Lung (tissue), 11 donors: ENCODE measurements at regions not wholly inside any gene's neighbourhood (a gene's known extent, or its start where the extent isn't known, plus 50 kb on each side); places are given as distances from the start of the nearest gene placed in this dataset.

Experiments
- ATAC-seq: fragments of 200-7000 bp; cut with Tn5 transposase; one replicate; pipeline ENCODE4 v1.9.1; 2020; ENCODE audit warnings: moderate number of reproducible peaks; ENCODE audit not compliant: insufficient read depth, low FRiP score
- DNase-seq, 3 donors: peaks; one replicate each; pipeline ENCODE4 v3.0.0-alpha.2; 2013 to 2017
- H3K27ac ChIP-seq, 2 donors: one replicate each; pipeline ENCODE4 v1.5.1; 2013; ENCODE audit warnings: mild to moderate bottlenecking in 2 of 2, moderate library complexity in 2 of 2, control low read depth in 1 of 2, inconsistent platforms in 1 of 2, low read depth in 1 of 2, low read length in 1 of 2
- H3K27me3 ChIP-seq, 3 donors: one replicate each; pipeline ENCODE4 v1.5.1; 2013; ENCODE audit warnings: low read length in 2 of 3; ENCODE audit not compliant: control insufficient read depth in 3 of 3, insufficient read depth in 3 of 3
- H3K36me3 ChIP-seq, 4 donors: one replicate each; pipeline ENCODE4 v1.5.1; 2013; ENCODE audit warnings: low read length in 4 of 4, mild to moderate bottlenecking in 1 of 4, moderate library complexity in 1 of 4; ENCODE audit not compliant: control insufficient read depth in 4 of 4, insufficient read depth in 4 of 4
- H3K4me1 ChIP-seq, 5 donors: one replicate each; pipeline ENCODE4 v1.5.1; 2013; ENCODE audit warnings: low read length in 5 of 5, mild to moderate bottlenecking in 2 of 5, moderate library complexity in 1 of 5; ENCODE audit not compliant: control insufficient read depth in 5 of 5, insufficient read depth in 5 of 5
- H3K4me3 ChIP-seq: one replicate; pipeline ENCODE4 v1.5.1; 2013; ENCODE audit warnings: mild to moderate bottlenecking, control low read depth, moderate library complexity
- H3K9ac ChIP-seq, 2 donors: one replicate each; pipeline ENCODE4 v1.5.1; 2013; ENCODE audit warnings: low read length in 2 of 2, control low read depth in 1 of 2; ENCODE audit not compliant: insufficient read depth in 1 of 2
- H3K9me3 ChIP-seq, 4 donors: one replicate each; pipeline ENCODE4 v1.5.1; 2013; ENCODE audit warnings: low read length in 3 of 4, mild to moderate bottlenecking in 1 of 4, moderate library complexity in 1 of 4; ENCODE audit not compliant: control insufficient read depth in 4 of 4, insufficient read depth in 3 of 4
- WGBS, 2 donors: extraction: QIAGEN DNeasy Blood & Tissue Kit; methylation state at CpG; one replicate each; pipeline ENCODE4 v1.1.7; 2013; 5-methylcytosine and 5-hydroxymethylcytosine counted together
- TF ChIP-seq, protein P1 (sequence below): IDR thresholded peaks from 2 replicates; pipeline ENCODE4 v1.5.1; 2012; ENCODE audit warnings: mild to moderate bottlenecking; ENCODE audit errors: control extremely low read depth, extremely low read depth
- donor health status: control.
- donor health status: control.
- donor health status: Bipolar disorder and iron deficiency.
- donor health status: healthy.
- donor health status: DM: yes; HTN: yes; CAD: no.

DNA sequence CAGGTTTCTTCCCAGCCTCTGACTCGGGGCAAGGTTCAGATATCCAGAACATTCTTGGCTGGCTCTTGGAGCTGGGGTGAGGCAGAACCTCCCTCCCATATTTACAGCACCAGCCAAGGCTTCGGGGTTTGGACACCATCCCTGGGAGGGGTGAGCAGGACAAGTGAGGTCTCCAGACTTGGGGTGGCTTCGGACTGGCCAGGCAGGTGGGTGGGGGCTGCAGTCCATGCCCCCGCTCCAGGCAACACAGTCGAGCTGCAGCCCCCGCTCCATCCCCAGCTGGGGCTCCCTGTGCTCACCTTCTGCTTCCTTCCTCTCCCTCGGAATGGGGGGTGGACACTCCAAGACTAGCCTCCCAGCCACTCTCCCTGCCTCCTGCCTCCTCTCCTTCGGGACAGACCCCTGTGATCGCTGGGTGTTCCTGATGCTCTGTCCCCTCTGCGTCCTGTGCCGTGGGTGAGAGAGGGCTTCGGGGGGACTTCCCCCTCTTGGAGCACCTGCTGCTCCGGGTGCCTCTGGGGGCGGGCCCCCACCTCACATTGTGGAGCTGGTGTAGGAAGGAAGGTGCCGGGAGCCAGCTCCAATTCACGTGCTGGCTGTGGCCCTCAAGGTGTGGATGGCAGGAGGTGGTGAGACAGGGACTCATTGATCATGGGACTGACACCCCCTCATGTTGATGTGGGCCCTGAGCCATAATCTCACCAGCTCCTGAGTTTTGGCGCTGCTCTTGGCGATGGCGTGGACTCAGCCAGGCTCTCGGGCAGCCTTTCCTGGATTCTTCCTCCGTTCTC is 189.2 kb downstream of the SEC14L1 start:
- TF ChIP-seq, protein P1, sequence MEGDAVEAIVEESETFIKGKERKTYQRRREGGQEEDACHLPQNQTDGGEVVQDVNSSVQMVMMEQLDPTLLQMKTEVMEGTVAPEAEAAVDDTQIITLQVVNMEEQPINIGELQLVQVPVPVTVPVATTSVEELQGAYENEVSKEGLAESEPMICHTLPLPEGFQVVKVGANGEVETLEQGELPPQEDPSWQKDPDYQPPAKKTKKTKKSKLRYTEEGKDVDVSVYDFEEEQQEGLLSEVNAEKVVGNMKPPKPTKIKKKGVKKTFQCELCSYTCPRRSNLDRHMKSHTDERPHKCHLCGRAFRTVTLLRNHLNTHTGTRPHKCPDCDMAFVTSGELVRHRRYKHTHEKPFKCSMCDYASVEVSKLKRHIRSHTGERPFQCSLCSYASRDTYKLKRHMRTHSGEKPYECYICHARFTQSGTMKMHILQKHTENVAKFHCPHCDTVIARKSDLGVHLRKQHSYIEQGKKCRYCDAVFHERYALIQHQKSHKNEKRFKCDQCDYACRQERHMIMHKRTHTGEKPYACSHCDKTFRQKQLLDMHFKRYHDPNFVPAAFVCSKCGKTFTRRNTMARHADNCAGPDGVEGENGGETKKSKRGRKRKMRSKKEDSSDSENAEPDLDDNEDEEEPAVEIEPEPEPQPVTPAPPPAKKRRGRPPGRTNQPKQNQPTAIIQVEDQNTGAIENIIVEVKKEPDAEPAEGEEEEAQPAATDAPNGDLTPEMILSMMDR: no peak
- DNase-seq (no peak), ATAC-seq (no peak)
- Histone ChIP-seq H3K27ac (no peak overlapping the region), H3K4me3 (no peak overlapping the region), H3K27me3 (no peaks in the 10 kb centered on the region), H3K4me1 (peaks cover 0 to 13% (median 10%) of the 10 kb centered on the region in 5 donors), H3K36me3 (no peaks in the 10 kb centered on the region), H3K9me3 (no peaks in the 10 kb centered on the region), H3K9ac (no peak overlapping the region)
- 91 to 93% methylated on average over 20 to 21 of the region's 21 CpGs for WGBS, 2 donors

DNA sequence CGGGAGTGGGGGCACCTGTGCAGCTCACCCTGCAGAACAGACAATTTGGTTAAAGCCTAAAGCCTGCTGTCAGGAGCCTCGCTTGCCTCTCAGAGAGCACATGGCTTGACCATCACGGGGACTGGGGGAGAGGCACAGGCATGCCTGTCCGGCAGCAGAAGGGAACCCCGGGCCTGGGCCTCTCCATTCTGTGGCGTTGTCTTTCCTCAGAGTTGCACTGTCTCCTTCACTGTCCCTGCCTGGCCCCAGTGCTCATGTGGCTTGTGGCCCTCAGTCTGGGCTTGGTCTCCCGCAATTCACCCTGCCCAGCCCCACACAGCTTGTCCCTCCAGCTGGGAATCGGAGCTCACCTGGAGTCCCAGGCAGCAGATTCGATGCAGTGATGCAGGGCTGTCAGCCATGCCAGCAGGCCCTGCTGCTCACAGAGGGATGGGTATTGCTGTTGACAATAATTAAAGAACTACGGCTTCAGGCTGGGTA is 189.9 kb downstream of the SEC14L1 start:
- H3K4me1 ChIP-seq: peaks cover 0 to 13% (median 6%) of the 10 kb centered on the region in 5 donors
- H3K27ac ChIP-seq: no peak overlapping the region
- H3K4me3 ChIP-seq: no peak overlapping the region
- H3K9me3 ChIP-seq: no peaks in the 10 kb centered on the region
- no peaks in the 10 kb centered on the region for H3K36me3 ChIP-seq
- ATAC-seq: no peak
- TF ChIP-seq, protein P1: no peak
- no peaks in the 10 kb centered on the region for H3K27me3 ChIP-seq
- no peak for DNase-seq
- 85 to 92% methylated on average over 10 of the region's 10 CpGs for WGBS, 2 donors
- H3K9ac ChIP-seq: no peak overlapping the region

DNA sequence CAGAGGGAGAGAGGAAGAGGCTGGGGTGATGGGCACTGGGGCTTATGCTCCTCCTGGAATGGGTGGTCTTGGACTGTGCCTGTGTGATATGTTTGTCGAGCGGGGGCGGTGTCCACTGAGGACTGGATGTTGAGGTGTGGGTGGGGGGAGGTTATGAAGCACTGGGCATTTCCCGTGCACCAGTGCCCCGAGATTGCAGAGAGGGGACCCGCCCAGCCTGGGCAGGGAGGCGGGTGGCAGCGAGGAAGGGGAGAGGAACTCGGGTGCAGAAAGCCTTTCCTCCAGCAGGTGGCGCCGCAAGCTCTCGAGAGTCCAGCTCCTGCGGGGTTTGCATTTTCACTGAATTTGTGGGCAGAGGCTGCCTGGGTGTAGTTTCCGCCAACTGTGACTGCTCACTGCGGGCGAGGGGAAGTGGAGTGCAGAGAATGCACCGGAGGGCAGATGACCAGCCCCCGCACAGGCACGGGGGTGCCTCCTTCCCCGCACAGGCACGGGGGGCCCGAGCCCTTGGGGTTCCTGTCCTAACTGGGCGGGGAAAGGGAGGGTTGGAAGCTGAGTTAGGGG is 190.6 kb downstream of the SEC14L1 start:
- no peaks in the 10 kb centered on the region for H3K9me3 ChIP-seq
- DNase-seq (peak; percentile 92), ATAC-seq (peak; percentile 90)
- peaks cover 0 to 13% (median 2%) of the 10 kb centered on the region in 5 donors for H3K4me1 ChIP-seq
- H3K9ac ChIP-seq: no peak overlapping the region
- H3K4me3 ChIP-seq: no peak overlapping the region
- no peak overlapping the region for H3K27ac ChIP-seq
- TF ChIP-seq, protein P1: peak; percentile 91
- no peaks in the 10 kb centered on the region for H3K36me3 ChIP-seq
- WGBS, 2 donors: 6 to 7% methylated on average over 23 of the region's 23 CpGs
- H3K27me3 ChIP-seq: no peaks in the 10 kb centered on the region
